ENCODE measurements at regions not wholly inside any gene's neighbourhood (a gene's known extent, or its start where the extent isn't known, plus 50 kb on each side); places are given as distances from the start of the nearest gene placed in this dataset.

- Histone ChIP-seq H3K9me3 (ENCODE audit: control insufficient read depth in 1 of 2, low read length in 2 of 2) (no peaks in the 10 kb centered on the region), H3K9ac (ENCODE audit: low read depth in 1 of 2, low read length in 2 of 2) (no peak overlapping the region), H3K36me3 (ENCODE audit: control insufficient read depth in 1 of 2, insufficient read depth in 2 of 2, low read length in 2 of 2) (no peaks in the 10 kb centered on the region), H3K4me3 (ENCODE audit: low read depth in 1 of 2, low read length in 2 of 2) (no peak overlapping the region), H3K4me1 (ENCODE audit: control insufficient read depth in 1 of 2, insufficient read depth in 2 of 2, low read length in 2 of 2) (peaks cover 0 to 3% of the 10 kb centered on the region in 2 donors), H3K27me3 (ENCODE audit: control insufficient read depth in 1 of 2, insufficient read depth in 2 of 2, low read length in 2 of 2) (no peaks in the 10 kb centered on the region), H3K27ac (ENCODE audit: low read depth, low read length) (no peak overlapping the region)
Measured at GRCh38 chr20:23187751-23188150, 101.6 kb upstream of the CD93 start.

DNA sequence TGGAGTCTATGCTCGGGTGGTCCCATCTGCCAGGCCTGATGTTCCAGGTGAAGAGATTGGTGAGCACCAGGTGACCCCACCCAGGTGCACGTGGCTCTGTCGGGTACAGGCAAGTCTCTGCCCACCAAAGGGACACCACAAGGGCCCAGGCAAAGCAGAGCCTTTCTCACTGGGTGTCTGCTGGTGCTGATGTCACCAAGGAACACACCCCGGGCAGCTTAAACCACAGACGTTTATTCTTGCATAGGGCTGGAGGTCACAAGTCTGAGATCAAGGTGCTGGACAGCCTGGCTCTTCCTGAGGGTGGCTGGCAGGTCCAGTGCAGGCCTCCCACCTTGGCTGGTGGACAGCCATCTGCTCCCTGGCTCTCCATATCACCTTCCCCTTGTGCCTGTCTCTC lies 100.7 kb upstream of the CD93 start:
- Histone ChIP-seq H3K36me3 (ENCODE audit: control insufficient read depth in 1 of 2, insufficient read depth in 2 of 2, low read length in 2 of 2) (no peaks in the 10 kb centered on the region), H3K27ac (ENCODE audit: low read depth, low read length) (no peak overlapping the region), H3K9ac (ENCODE audit: low read depth in 1 of 2, low read length in 2 of 2) (no peak overlapping the region), H3K27me3 (ENCODE audit: control insufficient read depth in 1 of 2, insufficient read depth in 2 of 2, low read length in 2 of 2) (no peaks in the 10 kb centered on the region), H3K4me1 (ENCODE audit: control insufficient read depth in 1 of 2, insufficient read depth in 2 of 2, low read length in 2 of 2) (peaks cover 0 to 3% of the 10 kb centered on the region in 2 donors), H3K9me3 (ENCODE audit: control insufficient read depth in 1 of 2, low read length in 2 of 2) (no peaks in the 10 kb centered on the region), H3K4me3 (ENCODE audit: low read depth in 1 of 2, low read length in 2 of 2) (no peak overlapping the region)

GRCh38 chr20:23180451-23180921 lies 94.4 kb upstream of the CD93 start:
- Histone ChIP-seq H3K9ac (ENCODE audit: low read depth in 1 of 2, low read length in 2 of 2) (no peak overlapping the region), H3K27me3 (ENCODE audit: control insufficient read depth in 1 of 2, insufficient read depth in 2 of 2, low read length in 2 of 2) (peaks cover 0 to 3% of the 10 kb centered on the region in 2 donors), H3K9me3 (ENCODE audit: control insufficient read depth in 1 of 2, low read length in 2 of 2) (no peaks in the 10 kb centered on the region), H3K4me3 (ENCODE audit: low read depth in 1 of 2, low read length in 2 of 2) (no peak overlapping the region), H3K36me3 (ENCODE audit: control insufficient read depth in 1 of 2, insufficient read depth in 2 of 2, low read length in 2 of 2) (no peaks in the 10 kb centered on the region), H3K4me1 (ENCODE audit: control insufficient read depth in 1 of 2, insufficient read depth in 2 of 2, low read length in 2 of 2) (no peaks in the 10 kb centered on the region), H3K27ac (ENCODE audit: low read depth, low read length) (peak overlapping the region; percentile 22)

DNA sequence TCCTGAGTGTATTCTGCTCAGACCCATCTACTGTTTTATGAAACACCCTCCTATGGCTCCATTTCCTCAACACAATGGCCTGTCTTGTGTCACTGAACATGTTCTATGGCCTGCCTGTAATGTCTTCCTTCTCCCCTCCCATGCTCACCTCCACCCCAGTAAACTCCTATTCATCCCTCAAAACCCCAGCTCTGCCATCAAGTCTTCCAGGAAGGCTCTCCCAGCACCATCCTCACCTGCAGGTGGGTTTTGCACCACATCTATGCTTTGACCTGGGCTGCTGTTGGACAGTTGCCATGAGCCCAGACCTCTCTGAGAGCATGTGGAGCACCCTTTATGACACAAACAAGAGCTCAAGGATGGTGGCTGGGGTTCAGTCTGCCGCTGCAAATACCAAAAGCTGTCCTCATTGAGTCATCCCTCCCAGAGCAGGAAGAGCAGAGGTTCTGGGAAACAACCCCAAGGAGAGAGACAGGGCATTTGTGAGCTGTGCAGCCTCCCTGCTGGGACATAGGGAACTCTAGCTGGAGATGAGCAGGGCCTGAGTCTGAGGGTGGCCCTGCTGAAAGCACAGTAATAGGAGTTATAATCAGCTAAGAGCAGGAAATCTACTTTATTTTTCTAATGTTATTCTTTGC lies 93.8 kb upstream of the CD93 start:
- H3K27ac ChIP-seq (ENCODE audit: low read depth, low read length): peak overlapping the region; percentile 22
- H3K4me1 ChIP-seq (ENCODE audit: control insufficient read depth in 1 of 2, insufficient read depth in 2 of 2, low read length in 2 of 2): no peaks in the 10 kb centered on the region
- H3K27me3 ChIP-seq (ENCODE audit: control insufficient read depth in 1 of 2, insufficient read depth in 2 of 2, low read length in 2 of 2): peaks cover 0 to 3% of the 10 kb centered on the region in 2 donors
- no peaks in the 10 kb centered on the region for H3K36me3 ChIP-seq (ENCODE audit: control insufficient read depth in 1 of 2, insufficient read depth in 2 of 2, low read length in 2 of 2)
- no peak overlapping the region for H3K9ac ChIP-seq (ENCODE audit: low read depth in 1 of 2, low read length in 2 of 2)
- H3K4me3 ChIP-seq (ENCODE audit: low read depth in 1 of 2, low read length in 2 of 2): no peak overlapping the region
- H3K9me3 ChIP-seq (ENCODE audit: control insufficient read depth in 1 of 2, low read length in 2 of 2): no peaks in the 10 kb centered on the region

GRCh38 chr20:23178806-23179205 lies 92.7 kb upstream of the CD93 start:
- no peak overlapping the region for H3K4me3 ChIP-seq (ENCODE audit: low read depth in 1 of 2, low read length in 2 of 2)
- no peaks in the 10 kb centered on the region for H3K4me1 ChIP-seq (ENCODE audit: control insufficient read depth in 1 of 2, insufficient read depth in 2 of 2, low read length in 2 of 2)
- H3K27ac ChIP-seq (ENCODE audit: low read depth, low read length): no peak overlapping the region
- peaks cover 0 to 3% of the 10 kb centered on the region in 2 donors for H3K27me3 ChIP-seq (ENCODE audit: control insufficient read depth in 1 of 2, insufficient read depth in 2 of 2, low read length in 2 of 2)
- no peak overlapping the region for H3K9ac ChIP-seq (ENCODE audit: low read depth in 1 of 2, low read length in 2 of 2)
- H3K36me3 ChIP-seq (ENCODE audit: control insufficient read depth in 1 of 2, insufficient read depth in 2 of 2, low read length in 2 of 2): no peaks in the 10 kb centered on the region
- H3K9me3 ChIP-seq (ENCODE audit: control insufficient read depth in 1 of 2, low read length in 2 of 2): no peaks in the 10 kb centered on the region

DNA sequence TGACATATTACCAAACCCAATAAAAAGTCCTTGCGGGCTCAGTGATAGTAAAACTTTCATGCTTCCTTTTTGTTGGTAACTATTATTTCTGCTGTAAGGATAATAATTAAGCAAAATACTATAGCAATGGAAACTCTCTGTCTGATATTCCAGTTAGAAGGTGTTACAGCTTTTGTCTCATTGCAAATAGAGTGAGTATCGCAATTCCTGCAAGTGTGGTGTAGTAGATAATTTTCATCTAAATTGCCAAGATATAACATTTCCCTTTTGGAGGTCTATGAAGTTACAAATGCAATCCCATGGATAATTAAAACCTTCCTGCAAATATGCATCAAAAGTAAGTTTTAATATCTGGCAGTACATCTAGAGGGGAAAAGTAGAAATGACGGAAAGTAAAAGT lies 88.7 kb upstream of the CD93 start:
- Histone ChIP-seq H3K36me3 (ENCODE audit: control insufficient read depth in 1 of 2, insufficient read depth in 2 of 2, low read length in 2 of 2) (no peaks in the 10 kb centered on the region), H3K27ac (ENCODE audit: low read depth, low read length) (no peak overlapping the region), H3K4me3 (ENCODE audit: low read depth in 1 of 2, low read length in 2 of 2) (no peak overlapping the region), H3K4me1 (ENCODE audit: control insufficient read depth in 1 of 2, insufficient read depth in 2 of 2, low read length in 2 of 2) (no peaks in the 10 kb centered on the region), H3K9me3 (ENCODE audit: control insufficient read depth in 1 of 2, low read length in 2 of 2) (no peaks in the 10 kb centered on the region), H3K27me3 (ENCODE audit: control insufficient read depth in 1 of 2, insufficient read depth in 2 of 2, low read length in 2 of 2) (peaks cover 0 to 3% of the 10 kb centered on the region in 2 donors), H3K9ac (ENCODE audit: low read depth in 1 of 2, low read length in 2 of 2) (no peak overlapping the region)

DNA sequence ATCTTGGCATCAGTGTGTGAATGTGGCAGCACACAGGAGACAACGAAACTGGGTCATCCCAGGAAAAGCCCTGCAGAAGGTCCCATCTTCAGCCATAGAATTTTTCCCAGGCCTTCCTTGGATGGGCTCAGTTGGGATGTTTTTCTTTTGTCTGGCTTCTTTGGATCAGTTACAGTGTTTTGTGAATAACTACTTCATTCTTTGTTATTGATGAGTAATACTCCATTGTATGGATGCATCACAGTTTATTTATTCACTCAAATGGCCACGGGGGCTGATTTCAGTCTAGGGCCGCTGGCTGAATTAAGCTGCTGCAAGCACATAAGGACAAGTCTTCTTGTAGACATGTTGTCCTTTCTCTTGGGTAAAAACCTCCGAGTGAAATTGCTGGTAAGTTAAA lies 81.3 kb upstream of the CD93 start:
- no peaks in the 10 kb centered on the region for H3K9me3 ChIP-seq (ENCODE audit: control insufficient read depth in 1 of 2, low read length in 2 of 2)
- H3K4me3 ChIP-seq (ENCODE audit: low read depth in 1 of 2, low read length in 2 of 2): no peak overlapping the region
- peaks cover 33 to 38% of the 10 kb centered on the region in 2 donors for H3K4me1 ChIP-seq (ENCODE audit: control insufficient read depth in 1 of 2, insufficient read depth in 2 of 2, low read length in 2 of 2)
- no peak overlapping the region for H3K9ac ChIP-seq (ENCODE audit: low read depth in 1 of 2, low read length in 2 of 2)
- no peaks in the 10 kb centered on the region for H3K27me3 ChIP-seq (ENCODE audit: control insufficient read depth in 1 of 2, insufficient read depth in 2 of 2, low read length in 2 of 2)
- no peaks in the 10 kb centered on the region for H3K36me3 ChIP-seq (ENCODE audit: control insufficient read depth in 1 of 2, insufficient read depth in 2 of 2, low read length in 2 of 2)
- no peak overlapping the region for H3K27ac ChIP-seq (ENCODE audit: low read depth, low read length)

DNA sequence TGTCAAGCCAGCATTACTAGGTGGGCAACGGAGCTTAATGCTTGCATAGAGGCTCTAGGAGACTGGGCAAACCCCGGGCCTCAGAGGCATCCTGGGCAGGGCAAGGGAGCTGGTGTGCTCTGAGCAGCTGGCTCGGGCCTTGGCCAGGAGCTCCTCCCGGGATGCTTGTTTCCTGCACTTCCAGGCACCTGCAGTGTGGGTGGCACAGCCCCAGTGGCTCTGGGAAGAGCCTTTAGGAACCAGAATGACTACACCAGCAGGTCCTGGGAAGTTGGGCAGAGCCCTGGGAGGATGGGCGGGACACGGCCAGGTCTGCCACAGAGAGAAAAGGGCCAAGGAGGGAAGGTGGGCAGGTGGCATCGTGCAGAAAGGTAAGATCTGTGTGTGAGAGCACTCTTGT lies 80.4 kb upstream of the CD93 start:
- Histone ChIP-seq H3K4me3 (ENCODE audit: low read depth in 1 of 2, low read length in 2 of 2) (no peak overlapping the region), H3K36me3 (ENCODE audit: control insufficient read depth in 1 of 2, insufficient read depth in 2 of 2, low read length in 2 of 2) (no peaks in the 10 kb centered on the region), H3K4me1 (ENCODE audit: control insufficient read depth in 1 of 2, insufficient read depth in 2 of 2, low read length in 2 of 2) (peaks cover 41 to 47% of the 10 kb centered on the region in 2 donors), H3K9ac (ENCODE audit: low read depth in 1 of 2, low read length in 2 of 2) (no peak overlapping the region), H3K27ac (ENCODE audit: low read depth, low read length) (no peak overlapping the region), H3K9me3 (ENCODE audit: control insufficient read depth in 1 of 2, low read length in 2 of 2) (no peaks in the 10 kb centered on the region), H3K27me3 (ENCODE audit: control insufficient read depth in 1 of 2, insufficient read depth in 2 of 2, low read length in 2 of 2) (no peaks in the 10 kb centered on the region)

GRCh38 chr20:23165964-23166363 lies 79.8 kb upstream of the CD93 start:
- Histone ChIP-seq H3K4me3 (ENCODE audit: low read depth in 1 of 2, low read length in 2 of 2) (no peak overlapping the region), H3K4me1 (ENCODE audit: control insufficient read depth in 1 of 2, insufficient read depth in 2 of 2, low read length in 2 of 2) (peaks cover 47 to 51% of the 10 kb centered on the region in 2 donors), H3K36me3 (ENCODE audit: control insufficient read depth in 1 of 2, insufficient read depth in 2 of 2, low read length in 2 of 2) (no peaks in the 10 kb centered on the region), H3K9ac (ENCODE audit: low read depth in 1 of 2, low read length in 2 of 2) (no peak overlapping the region), H3K9me3 (ENCODE audit: control insufficient read depth in 1 of 2, low read length in 2 of 2) (no peaks in the 10 kb centered on the region), H3K27ac (ENCODE audit: low read depth, low read length) (no peak overlapping the region), H3K27me3 (ENCODE audit: control insufficient read depth in 1 of 2, insufficient read depth in 2 of 2, low read length in 2 of 2) (no peaks in the 10 kb centered on the region)

DNA sequence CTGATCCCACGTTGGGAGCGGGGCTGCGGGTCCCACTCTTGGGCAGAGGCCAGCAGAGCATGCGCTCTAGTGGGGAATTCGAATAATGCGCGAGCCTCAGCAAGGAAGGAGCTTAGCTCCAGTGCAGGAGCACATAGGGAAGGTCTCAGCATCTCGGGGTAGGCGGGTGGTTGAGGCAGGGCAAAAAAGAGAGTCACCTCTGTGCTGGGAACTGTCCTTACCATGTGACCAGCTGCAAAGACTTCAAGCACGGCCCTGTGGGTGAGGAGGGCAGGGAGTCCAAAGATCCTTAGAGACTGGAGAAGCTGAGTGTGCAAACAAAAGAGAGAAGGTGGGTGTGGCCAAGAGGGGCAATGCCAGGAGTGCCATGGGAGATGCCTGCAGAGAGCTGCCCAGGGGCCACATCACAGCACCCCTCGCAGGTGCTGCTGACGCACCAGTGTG lies 79.2 kb upstream of the CD93 start:
- Histone ChIP-seq H3K36me3 (ENCODE audit: control insufficient read depth in 1 of 2, insufficient read depth in 2 of 2, low read length in 2 of 2) (no peaks in the 10 kb centered on the region), H3K4me1 (ENCODE audit: control insufficient read depth in 1 of 2, insufficient read depth in 2 of 2, low read length in 2 of 2) (peaks cover 54 to 56% of the 10 kb centered on the region in 2 donors), H3K27ac (ENCODE audit: low read depth, low read length) (no peak overlapping the region), H3K9me3 (ENCODE audit: control insufficient read depth in 1 of 2, low read length in 2 of 2) (no peaks in the 10 kb centered on the region), H3K9ac (ENCODE audit: low read depth in 1 of 2, low read length in 2 of 2) (no peak overlapping the region), H3K4me3 (ENCODE audit: low read depth in 1 of 2, low read length in 2 of 2) (no peak overlapping the region), H3K27me3 (ENCODE audit: control insufficient read depth in 1 of 2, insufficient read depth in 2 of 2, low read length in 2 of 2) (no peaks in the 10 kb centered on the region)

Data from duodenal mucosa (tissue), 2 donors.